ENCODE measurements at regions not wholly inside any gene's neighbourhood (a gene's known extent, or its start where the extent isn't known, plus 50 kb on each side); places are given as distances from the start of the nearest gene placed in this dataset.

- ATAC-seq (peak; percentile 98), DNase-seq (ENCODE audit: low spot score) (peak; percentile 97), FAIRE-seq (peak; percentile 99)
- Histone ChIP-seq H3K27ac (ENCODE audit: extremely low read length, insufficient read depth, low read length) (no peak overlapping the region), H4K20me1 (ENCODE audit: insufficient read depth, low read length) (peaks cover 7% of the 10 kb centered on the region; the same call in 1 of the 2 replicates), H3K4me2 (ENCODE audit: low read depth, low read length) (peak overlapping the region; percentile 25; the same call in 1 of the 2 replicates), H2AFZ (ENCODE audit: low read length) (no peak overlapping the region), H3K79me2 (ENCODE audit: insufficient read depth, low read length) (no peaks in the 10 kb centered on the region), H3K4me1 (ENCODE audit: insufficient read depth, low read length) (peaks cover 19% of the 10 kb centered on the region), H3K27me3 (ENCODE audit: control insufficient read depth in 1 of 2, insufficient read depth in 2 of 2, low read length in 2 of 2) (peaks cover 7 to 28% of the 10 kb centered on the region in 2 experiments; a peak in 4 of 5 replicates), H3K9me3 (ENCODE audit: low read length) (no peaks in the 10 kb centered on the region), H3K9ac (ENCODE audit: insufficient read depth, low read depth, low read length) (no peak overlapping the region), H3K4me3 (replicated peaks in 1 of 3; ENCODE audit: insufficient read depth in 1 of 3, low read depth in 2 of 3, low read length in 3 of 3) (no peak overlapping the region), H3K36me3 (replicated peaks in 1 of 2; ENCODE audit: control insufficient read depth in 1 of 2, insufficient read depth in 2 of 2, low read length in 2 of 2) (no peaks in the 10 kb centered on the region)
- no TSS peak for BruUV-seq (replicated peaks)
- CTCF ChIA-PET (ENCODE audit: low intra/inter-chr PET ratio, low total read pairs) = no interaction called here
- in situ Hi-C loops (cut with HindIII; ENCODE audit: extremely low pct_ligation_motif_present, low pct_unique_long_range_greater_than_20kb) = no loop called here
- intact Hi-C loops (cut with micrococcal nuclease; ENCODE audit: unreplicated experiment) = no loop called here
- POLR2A ChIA-PET = interaction anchor here (1.0 kb wide), 1 partner anchor 243 kb away, joined by 3 read pairs; no protein-coding TSS in a partner anchor
- 14% methylated on average over 8 of the region's 8 CpGs for WGBS (ENCODE audit: low lambda C conversion rate)
- TF ChIP-seq ONECUT2 (CRISPR knock-in tag; IDR thresholded peaks at IDR 0.05) (no peak), ZNF430 (CRISPR knock-in tag; IDR thresholded peaks at IDR 0.05) (no peak), FLYWCH1 (CRISPR knock-in tag; IDR thresholded peaks at IDR 0.05) (no peak), GLI4 (CRISPR knock-in tag; IDR thresholded peaks at IDR 0.05; ENCODE audit: borderline replicate concordance) (no peak), MIER2 (CRISPR knock-in tag; IDR thresholded peaks at IDR 0.05) (0 out of 2 replicates have a peak, but pooled peaks have one; percentile 58), SP5 (CRISPR knock-in tag; IDR thresholded peaks at IDR 0.05; ENCODE audit: borderline replicate concordance, low read depth) (peak; percentile 73; the same call in 1 of the 2 replicates), TBP (CRISPR knock-in tag; IDR thresholded peaks at IDR 0.05) (no peak), ZNF556 (CRISPR knock-in tag; IDR thresholded peaks at IDR 0.05; ENCODE audit: borderline replicate concordance) (no peak; the same call in 1 of the 2 replicates), HOXA9 (CRISPR knock-in tag; IDR thresholded peaks at IDR 0.05; ENCODE audit: borderline replicate concordance) (no peak), CAMTA2 (CRISPR knock-in tag; IDR thresholded peaks at IDR 0.05; ENCODE audit: borderline replicate concordance) (no peak), ZNF331 (CRISPR knock-in tag; IDR thresholded peaks at IDR 0.05) (peak; percentile 89), TEAD2 (CRISPR knock-in tag; IDR thresholded peaks at IDR 0.05) (no peak; the same call in 1 of the 2 replicates), ZKSCAN1 (IDR thresholded peaks at IDR 0.05; ENCODE audit: low read length) (no peak), ZNF792 (CRISPR knock-in tag; IDR thresholded peaks at IDR 0.05) (peak; percentile 96), U2AF2 (IDR thresholded peaks at IDR 0.05; ENCODE audit: low read depth, low read length) (no peak)
- TF ChIP-seq, protein P1, sequence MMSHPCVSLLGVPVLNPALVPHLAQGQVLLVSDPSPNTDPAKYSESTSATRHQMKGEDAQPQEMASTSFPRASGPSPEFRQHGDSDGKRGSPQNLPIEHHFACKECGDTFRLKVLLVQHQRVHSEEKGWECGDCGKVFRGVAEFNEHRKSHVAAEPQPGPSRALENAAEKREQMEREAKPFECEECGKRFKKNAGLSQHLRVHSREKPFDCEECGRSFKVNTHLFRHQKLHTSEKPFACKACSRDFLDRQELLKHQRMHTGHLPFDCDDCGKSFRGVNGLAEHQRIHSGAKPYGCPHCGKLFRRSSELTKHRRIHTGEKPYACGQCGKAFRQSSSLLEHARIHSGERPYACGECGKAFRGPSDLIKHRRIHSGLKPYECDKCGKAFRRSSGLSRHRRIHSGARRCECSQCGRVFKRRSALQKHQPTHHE (CRISPR knock-in tag; IDR thresholded peaks at IDR 0.05; ENCODE audit: borderline replicate concordance) = no peak
- TF ChIP-seq, protein P2, sequence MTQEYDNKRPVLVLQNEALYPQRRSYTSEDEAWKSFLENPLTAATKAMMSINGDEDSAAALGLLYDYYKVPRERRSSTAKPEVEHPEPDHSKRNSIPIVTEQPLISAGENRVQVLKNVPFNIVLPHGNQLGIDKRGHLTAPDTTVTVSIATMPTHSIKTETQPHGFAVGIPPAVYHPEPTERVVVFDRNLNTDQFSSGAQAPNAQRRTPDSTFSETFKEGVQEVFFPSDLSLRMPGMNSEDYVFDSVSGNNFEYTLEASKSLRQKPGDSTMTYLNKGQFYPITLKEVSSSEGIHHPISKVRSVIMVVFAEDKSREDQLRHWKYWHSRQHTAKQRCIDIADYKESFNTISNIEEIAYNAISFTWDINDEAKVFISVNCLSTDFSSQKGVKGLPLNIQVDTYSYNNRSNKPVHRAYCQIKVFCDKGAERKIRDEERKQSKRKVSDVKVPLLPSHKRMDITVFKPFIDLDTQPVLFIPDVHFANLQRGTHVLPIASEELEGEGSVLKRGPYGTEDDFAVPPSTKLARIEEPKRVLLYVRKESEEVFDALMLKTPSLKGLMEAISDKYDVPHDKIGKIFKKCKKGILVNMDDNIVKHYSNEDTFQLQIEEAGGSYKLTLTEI (CRISPR knock-in tag; conservative IDR thresholded peaks at IDR 0.05) = no peak
- TF ChIP-seq, protein P3, sequence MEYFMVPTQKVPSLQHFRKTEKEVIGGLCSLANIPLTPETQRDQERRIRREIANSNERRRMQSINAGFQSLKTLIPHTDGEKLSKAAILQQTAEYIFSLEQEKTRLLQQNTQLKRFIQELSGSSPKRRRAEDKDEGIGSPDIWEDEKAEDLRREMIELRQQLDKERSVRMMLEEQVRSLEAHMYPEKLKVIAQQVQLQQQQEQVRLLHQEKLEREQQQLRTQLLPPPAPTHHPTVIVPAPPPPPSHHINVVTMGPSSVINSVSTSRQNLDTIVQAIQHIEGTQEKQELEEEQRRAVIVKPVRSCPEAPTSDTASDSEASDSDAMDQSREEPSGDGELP (IDR thresholded peaks at IDR 0.05; ENCODE audit: borderline replicate concordance, low read depth) = peak; percentile 53; the same call in 1 of the 2 replicates
Measured at GRCh38 chr6:40714576-40715564, 127.7 kb upstream of the LRFN2 start.
